GM23338 (cell line): ENCODE measurements at regions not wholly inside any gene's neighbourhood (a gene's known extent, or its start where the extent isn't known, plus 50 kb on each side); places are given as distances from the start of the nearest gene placed in this dataset.
"Not testable (repeated sequence)": the region's sequence is repeated elsewhere in the genome, so short reads cannot be mapped to it uniquely, and the experiment has no call there.

ENCODE experiments used
- ATAC-seq: fragments of 200-7000 bp; cut with Tn5 transposase; 3 replicates; pipeline ENCODE4 v1.9.1; 2020
- DNase-seq: peaks from one replicate; pipeline ENCODE4 v3.0.0-alpha.2; 2015; ENCODE audit warnings: low spot score
- H2AFZ ChIP-seq: fragments of 200-600 bp; sonication (generic); 2 replicates; pipeline ENCODE4 v1.8.0; 2016; ENCODE audit warnings: antibody characterized with exemption, mild to moderate bottlenecking, moderate library complexity
- H3F3A ChIP-seq: fragments of 200-600 bp; sonication (generic); replicated peaks from 2 replicates; pipeline ENCODE4 v1.8.0; 2017; ENCODE audit warnings: antibody characterized with exemption, mixed run types, low read depth
- H3K27ac ChIP-seq: fragments of 200-600 bp; sonication (generic); 2 replicates; pipeline ENCODE4 v1.6.1; 2016; ENCODE audit warnings: low read depth
- H3K27me3 ChIP-seq: fragments of 200-600 bp; sonication (generic); 2 replicates; pipeline ENCODE4 v1.8.0; 2016; ENCODE audit warnings: mild to moderate bottlenecking, mixed run types, moderate library complexity; ENCODE audit not compliant: insufficient read depth
- H3K36me3 ChIP-seq: fragments of 200-600 bp; sonication (generic); 2 replicates; pipeline ENCODE4 v1.8.0; 2016; ENCODE audit warnings: mild to moderate bottlenecking; ENCODE audit not compliant: insufficient read depth
- H3K4me1 ChIP-seq: fragments of 200-600 bp; sonication (generic); 2 replicates; pipeline ENCODE4 v1.8.0; 2016; ENCODE audit warnings: mild to moderate bottlenecking, moderate library complexity; ENCODE audit not compliant: insufficient read depth
- H3K4me2 ChIP-seq: fragments of 200-600 bp; sonication (generic); 2 replicates; pipeline ENCODE4 v1.7.1; 2017; ENCODE audit warnings: mixed run types
- H3K4me3 ChIP-seq: fragments of 200-600 bp; sonication (generic); 2 replicates; pipeline ENCODE4 v1.6.1; 2016; ENCODE audit warnings: mixed run types
- H3K79me2 ChIP-seq: fragments of 200-600 bp; sonication (generic); replicated peaks from 2 replicates; pipeline ENCODE4 v1.8.0; 2017; ENCODE audit warnings: mild to moderate bottlenecking; ENCODE audit not compliant: insufficient read depth
- H3K9me2 ChIP-seq: fragments of 200-600 bp; sonication (generic); 2 replicates; pipeline ENCODE4 v1.8.0; 2017; ENCODE audit not compliant: insufficient read depth
- H4K20me1 ChIP-seq: fragments of 200-600 bp; sonication (generic); replicated peaks from 2 replicates; pipeline ENCODE4 v1.8.0; 2017; ENCODE audit warnings: mild to moderate bottlenecking; ENCODE audit not compliant: insufficient read depth
- H3K27ac Mint-ChIP-seq: 2 replicates; pipeline ENCODE4 v1.8.0; 2020; ENCODE audit warnings: inconsistent platforms, mild to moderate bottlenecking, moderate library complexity, mixed read lengths
- H3K27me3 Mint-ChIP-seq: 3 replicates; pipeline ENCODE4 v1.8.0; 2022; ENCODE audit warnings: low read depth, mild to moderate bottlenecking, moderate library complexity, mixed read lengths, inconsistent platforms; ENCODE audit not compliant: insufficient read depth, poor library complexity
- H3K36me3 Mint-ChIP-seq: 3 replicates; pipeline ENCODE4 v1.8.0; 2021; ENCODE audit warnings: low read depth, mild to moderate bottlenecking, inconsistent platforms, moderate library complexity, mixed read lengths
- H3K4me1 Mint-ChIP-seq: 3 replicates; pipeline ENCODE4 v1.8.0; 2020; ENCODE audit warnings: mild to moderate bottlenecking, inconsistent platforms, mixed read lengths
- H3K4me3 Mint-ChIP-seq: 3 replicates; pipeline ENCODE4 v1.8.0; 2021; ENCODE audit warnings: moderate library complexity, mild to moderate bottlenecking, inconsistent platforms, mixed read lengths
- H3K9me3 Mint-ChIP-seq: 3 replicates; pipeline ENCODE4 v1.8.0; 2020; ENCODE audit warnings: moderate library complexity, mild to moderate bottlenecking, inconsistent platforms, mixed read lengths
- CREB1 ChIP-seq: fragments of 250-450 bp; sonication (Bioruptor Pico); IDR thresholded peaks from 2 replicates; pipeline ENCODE4 v1.5.0; 2020; ENCODE audit warnings: low read depth, mild to moderate bottlenecking, moderate library complexity
- EZH2 ChIP-seq: fragments of 200-600 bp; sonication (generic); IDR thresholded peaks from one replicate; pipeline ENCODE4 v1.8.0; 2017; ENCODE audit warnings: antibody characterized with exemption, mild to moderate bottlenecking, low read depth; ENCODE audit not compliant: unreplicated experiment
- EZH2phosphoT487 ChIP-seq: fragments of 200-600 bp; sonication (generic); IDR thresholded peaks from one replicate; pipeline ENCODE4 v1.8.1; 2018; ENCODE audit warnings: antibody characterized with exemption; ENCODE audit not compliant: unreplicated experiment
- JUNB ChIP-seq: IDR thresholded peaks from one replicate; pipeline ENCODE4 v1.6.1; 2016; ENCODE audit warnings: antibody characterized with exemption; ENCODE audit not compliant: unreplicated experiment
- NANOG ChIP-seq: IDR thresholded peaks from 2 replicates; pipeline ENCODE4 v1.6.1; 2016; ENCODE audit warnings: antibody characterized with exemption, borderline replicate concordance
- POLR2AphosphoS5 ChIP-seq: IDR thresholded peaks from 2 replicates; pipeline ENCODE4 v1.6.1; 2016; ENCODE audit warnings: antibody characterized with exemption, low read depth
- STAT1 ChIP-seq: IDR thresholded peaks from one replicate; pipeline ENCODE4 v1.6.1; 2016; ENCODE audit warnings: antibody characterized with exemption; ENCODE audit not compliant: unreplicated experiment
- ZNF114 ChIP-seq: fragments of 250-450 bp; sonication (Bioruptor Pico); IDR thresholded peaks from 2 replicates; pipeline ENCODE4 v1.5.0; 2020; ENCODE audit warnings: mild to moderate bottlenecking, moderate library complexity
- TF ChIP-seq, protein P1 (sequence below): IDR thresholded peaks from one replicate; pipeline ENCODE4 v1.6.1; 2018; ENCODE audit warnings: antibody characterized with exemption; ENCODE audit not compliant: unreplicated experiment
- TF ChIP-seq, protein P2 (sequence below): IDR thresholded peaks from 2 replicates; pipeline ENCODE4 v1.6.1; 2016; ENCODE audit warnings: antibody characterized with exemption
- TF ChIP-seq, protein P3 (sequence below), 2 experiments: fragments of 200-600 bp in 1 of 2; sonication (generic) in 1 of 2; conservative IDR thresholded peaks; 2 replicates each; pipeline versions ENCODE4 v1.5.1 to v1.6.1; 2016 to 2017; ENCODE audit warnings: antibody characterized with exemption in 2 of 2, low read depth in 2 of 2, mild to moderate bottlenecking in 2 of 2, moderate library complexity in 1 of 2

DNA sequence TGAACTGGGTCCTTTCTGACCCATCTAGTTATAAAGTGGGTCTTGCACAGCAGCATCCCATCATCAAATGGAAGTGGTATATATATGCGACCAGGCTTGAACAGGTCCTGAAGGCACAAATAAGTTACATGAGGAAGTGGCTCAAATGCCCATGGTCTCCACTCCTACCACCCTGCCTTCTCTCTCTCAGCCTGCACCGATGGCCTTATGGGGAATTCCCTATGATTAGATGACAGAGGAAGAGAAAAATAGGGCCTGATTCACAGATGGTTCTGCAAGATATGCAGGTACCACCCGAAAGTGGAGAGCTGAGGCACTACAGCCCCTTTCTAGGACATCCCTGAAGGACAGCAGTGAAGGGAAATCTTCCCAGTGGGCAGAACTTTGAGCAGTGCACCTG, 1275.1 kb upstream of the CITED2 start:
- not testable (repeated sequence) for H3K79me2 ChIP-seq, H3K4me1 ChIP-seq, H4K20me1 ChIP-seq, DNase-seq, H3F3A ChIP-seq, H3K27me3 ChIP-seq, H3K27ac Mint-ChIP-seq, H3K27me3 Mint-ChIP-seq, H3K4me3 ChIP-seq, H3K9me2 ChIP-seq, H3K4me1 Mint-ChIP-seq, H2AFZ ChIP-seq, H3K27ac ChIP-seq, H3K4me3 Mint-ChIP-seq, H3K36me3 ChIP-seq, ATAC-seq, H3K4me2 ChIP-seq
- Mint-ChIP-seq H3K9me3 (peaks cover 37% of the 10 kb centered on the region), H3K36me3 (peaks cover 35% of the 10 kb centered on the region)

DNA sequence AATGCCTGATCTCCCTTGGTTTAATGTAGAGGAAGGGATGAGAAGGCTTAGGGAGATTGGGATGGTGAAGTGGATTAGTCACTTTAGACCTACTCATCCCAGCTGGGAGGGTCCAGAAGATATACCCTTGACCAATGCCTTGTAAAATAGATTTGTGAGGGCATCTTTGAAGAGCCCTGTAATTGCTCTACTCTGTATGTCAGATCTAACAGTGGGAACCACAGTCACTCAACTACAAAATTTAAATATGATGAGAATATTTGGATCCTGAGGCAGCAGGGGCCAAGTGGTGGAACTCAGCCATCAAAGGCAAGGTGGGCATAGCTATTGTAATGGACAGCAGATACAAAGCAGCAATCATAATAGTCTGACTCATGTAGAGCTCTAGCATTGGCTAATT, 1272.9 kb upstream of the CITED2 start:
- not testable (repeated sequence) for H3K27ac ChIP-seq, H3K4me1 Mint-ChIP-seq, H4K20me1 ChIP-seq, H3K79me2 ChIP-seq, H3K27me3 Mint-ChIP-seq, H3K4me2 ChIP-seq, H3F3A ChIP-seq, H3K27ac Mint-ChIP-seq, H3K4me3 ChIP-seq, DNase-seq, H3K36me3 ChIP-seq, H3K27me3 ChIP-seq, ATAC-seq, H3K4me3 Mint-ChIP-seq, H3K4me1 ChIP-seq, H2AFZ ChIP-seq
- peaks cover 57% of the 10 kb centered on the region for H3K9me3 Mint-ChIP-seq
- peaks cover 16% of the 10 kb centered on the region for H3K9me2 ChIP-seq
- H3K36me3 Mint-ChIP-seq = peaks cover 47% of the 10 kb centered on the region

DNA sequence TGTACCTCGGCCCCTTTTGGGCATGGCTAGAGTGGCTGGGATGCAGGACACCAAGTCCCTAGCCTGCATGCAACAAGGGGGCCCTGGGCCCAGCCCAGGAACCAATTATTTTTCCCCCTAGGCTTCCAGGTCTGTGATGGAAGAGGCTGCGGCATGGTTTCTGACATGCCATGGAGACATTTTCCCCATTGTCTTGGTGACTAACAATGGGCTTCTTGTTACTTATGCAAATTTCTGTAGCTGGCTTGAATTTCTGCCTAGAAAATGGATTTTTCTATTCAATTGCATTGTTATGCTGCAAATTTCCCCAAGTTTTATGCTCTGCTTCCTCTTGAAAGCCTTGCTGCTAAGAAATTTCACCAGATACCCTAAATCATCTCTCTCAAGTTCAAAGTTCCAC, 1269.6 kb upstream of the CITED2 start:
- H3K9me2 ChIP-seq = peaks cover 32% of the 10 kb centered on the region
- no peak for ATAC-seq
- no peaks in the 10 kb centered on the region; the same call in 1 of the 2 replicates for H3K36me3 ChIP-seq
- peaks cover 53% of the 10 kb centered on the region for H3K9me3 Mint-ChIP-seq
- H3K27ac Mint-ChIP-seq = no peak overlapping the region
- H3K4me3 Mint-ChIP-seq = no peak overlapping the region
- H3K79me2 ChIP-seq = no peaks in the 10 kb centered on the region
- no peaks in the 10 kb centered on the region for H3K27me3 ChIP-seq
- H3F3A ChIP-seq = no peaks in the 10 kb centered on the region
- H2AFZ ChIP-seq = no peak overlapping the region
- no peak for DNase-seq
- H3K36me3 Mint-ChIP-seq = peaks cover 48% of the 10 kb centered on the region
- H3K27me3 Mint-ChIP-seq = no peaks in the 10 kb centered on the region
- H3K4me3 ChIP-seq = no peak overlapping the region
- no peaks in the 10 kb centered on the region for H4K20me1 ChIP-seq
- H3K4me2 ChIP-seq = no peak overlapping the region
- H3K4me1 Mint-ChIP-seq = peaks cover 3% of the 10 kb centered on the region; the same call in 2 of the 3 replicates
- H3K4me1 ChIP-seq = peaks cover 3% of the 10 kb centered on the region; the same call in 1 of the 2 replicates
- no peak overlapping the region for H3K27ac ChIP-seq
- no peak for TF ChIP-seq NANOG
- TF ChIP-seq, protein P1, sequence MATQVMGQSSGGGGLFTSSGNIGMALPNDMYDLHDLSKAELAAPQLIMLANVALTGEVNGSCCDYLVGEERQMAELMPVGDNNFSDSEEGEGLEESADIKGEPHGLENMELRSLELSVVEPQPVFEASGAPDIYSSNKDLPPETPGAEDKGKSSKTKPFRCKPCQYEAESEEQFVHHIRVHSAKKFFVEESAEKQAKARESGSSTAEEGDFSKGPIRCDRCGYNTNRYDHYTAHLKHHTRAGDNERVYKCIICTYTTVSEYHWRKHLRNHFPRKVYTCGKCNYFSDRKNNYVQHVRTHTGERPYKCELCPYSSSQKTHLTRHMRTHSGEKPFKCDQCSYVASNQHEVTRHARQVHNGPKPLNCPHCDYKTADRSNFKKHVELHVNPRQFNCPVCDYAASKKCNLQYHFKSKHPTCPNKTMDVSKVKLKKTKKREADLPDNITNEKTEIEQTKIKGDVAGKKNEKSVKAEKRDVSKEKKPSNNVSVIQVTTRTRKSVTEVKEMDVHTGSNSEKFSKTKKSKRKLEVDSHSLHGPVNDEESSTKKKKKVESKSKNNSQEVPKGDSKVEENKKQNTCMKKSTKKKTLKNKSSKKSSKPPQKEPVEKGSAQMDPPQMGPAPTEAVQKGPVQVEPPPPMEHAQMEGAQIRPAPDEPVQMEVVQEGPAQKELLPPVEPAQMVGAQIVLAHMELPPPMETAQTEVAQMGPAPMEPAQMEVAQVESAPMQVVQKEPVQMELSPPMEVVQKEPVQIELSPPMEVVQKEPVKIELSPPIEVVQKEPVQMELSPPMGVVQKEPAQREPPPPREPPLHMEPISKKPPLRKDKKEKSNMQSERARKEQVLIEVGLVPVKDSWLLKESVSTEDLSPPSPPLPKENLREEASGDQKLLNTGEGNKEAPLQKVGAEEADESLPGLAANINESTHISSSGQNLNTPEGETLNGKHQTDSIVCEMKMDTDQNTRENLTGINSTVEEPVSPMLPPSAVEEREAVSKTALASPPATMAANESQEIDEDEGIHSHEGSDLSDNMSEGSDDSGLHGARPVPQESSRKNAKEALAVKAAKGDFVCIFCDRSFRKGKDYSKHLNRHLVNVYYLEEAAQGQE = no peak
- TF ChIP-seq JUNB = no peak
- TF ChIP-seq CREB1 = no peak
- no peak for TF ChIP-seq ZNF114 (CRISPR knock-in tag)
- TF ChIP-seq EZH2 = no peak
- TF ChIP-seq POLR2AphosphoS5 = no peak
- TF ChIP-seq, protein P2, sequence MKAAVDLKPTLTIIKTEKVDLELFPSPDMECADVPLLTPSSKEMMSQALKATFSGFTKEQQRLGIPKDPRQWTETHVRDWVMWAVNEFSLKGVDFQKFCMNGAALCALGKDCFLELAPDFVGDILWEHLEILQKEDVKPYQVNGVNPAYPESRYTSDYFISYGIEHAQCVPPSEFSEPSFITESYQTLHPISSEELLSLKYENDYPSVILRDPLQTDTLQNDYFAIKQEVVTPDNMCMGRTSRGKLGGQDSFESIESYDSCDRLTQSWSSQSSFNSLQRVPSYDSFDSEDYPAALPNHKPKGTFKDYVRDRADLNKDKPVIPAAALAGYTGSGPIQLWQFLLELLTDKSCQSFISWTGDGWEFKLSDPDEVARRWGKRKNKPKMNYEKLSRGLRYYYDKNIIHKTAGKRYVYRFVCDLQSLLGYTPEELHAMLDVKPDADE = no peak
- TF ChIP-seq, protein P3, sequence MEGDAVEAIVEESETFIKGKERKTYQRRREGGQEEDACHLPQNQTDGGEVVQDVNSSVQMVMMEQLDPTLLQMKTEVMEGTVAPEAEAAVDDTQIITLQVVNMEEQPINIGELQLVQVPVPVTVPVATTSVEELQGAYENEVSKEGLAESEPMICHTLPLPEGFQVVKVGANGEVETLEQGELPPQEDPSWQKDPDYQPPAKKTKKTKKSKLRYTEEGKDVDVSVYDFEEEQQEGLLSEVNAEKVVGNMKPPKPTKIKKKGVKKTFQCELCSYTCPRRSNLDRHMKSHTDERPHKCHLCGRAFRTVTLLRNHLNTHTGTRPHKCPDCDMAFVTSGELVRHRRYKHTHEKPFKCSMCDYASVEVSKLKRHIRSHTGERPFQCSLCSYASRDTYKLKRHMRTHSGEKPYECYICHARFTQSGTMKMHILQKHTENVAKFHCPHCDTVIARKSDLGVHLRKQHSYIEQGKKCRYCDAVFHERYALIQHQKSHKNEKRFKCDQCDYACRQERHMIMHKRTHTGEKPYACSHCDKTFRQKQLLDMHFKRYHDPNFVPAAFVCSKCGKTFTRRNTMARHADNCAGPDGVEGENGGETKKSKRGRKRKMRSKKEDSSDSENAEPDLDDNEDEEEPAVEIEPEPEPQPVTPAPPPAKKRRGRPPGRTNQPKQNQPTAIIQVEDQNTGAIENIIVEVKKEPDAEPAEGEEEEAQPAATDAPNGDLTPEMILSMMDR (conservative IDR thresholded peaks at IDR 0.05; ENCODE audit: low read depth in 2 of 2) = no peak
- TF ChIP-seq EZH2phosphoT487 = no peak
- TF ChIP-seq STAT1 = no peak
